Nephron (organoid): ENCODE measurements at regions not wholly inside any gene's neighbourhood (a gene's known extent, or its start where the extent isn't known, plus 50 kb on each side); places are given as distances from the start of the nearest gene placed in this dataset.

ENCODE experiments used
- H3K27ac Mint-ChIP-seq, 3 experiments: 2 replicates each; pipeline ENCODE4 v1.8.0; 2020; ENCODE audit warnings: mixed read lengths in 3 of 3, mild to moderate bottlenecking in 2 of 3, moderate library complexity in 1 of 3
- H3K27me3 Mint-ChIP-seq: 2 replicates; pipeline ENCODE4 v1.8.0; 2021; ENCODE audit warnings: low read depth, mild to moderate bottlenecking, moderate library complexity, mixed read lengths
- H3K36me3 Mint-ChIP-seq: 2 replicates; pipeline ENCODE4 v1.8.0; 2020; ENCODE audit warnings: low read depth, mixed read lengths
- H3K4me1 Mint-ChIP-seq: 2 replicates; pipeline ENCODE4 v1.8.0; 2020; ENCODE audit warnings: mixed read lengths
- H3K4me3 Mint-ChIP-seq, 3 experiments: 2 replicates each; pipeline ENCODE4 v1.8.0; 2020; ENCODE audit warnings: mild to moderate bottlenecking in 3 of 3, mixed read lengths in 3 of 3, moderate library complexity in 2 of 3
- H3K9me3 Mint-ChIP-seq: 2 replicates; pipeline ENCODE4 v1.8.0; 2020; ENCODE audit warnings: mixed read lengths
- TF ChIP-seq, protein P1 (sequence below), 3 experiments: fragments of 200-600 bp; sonication (generic); IDR thresholded peaks; one replicate each; pipeline ENCODE4 v1.5.0; 2021; ENCODE audit warnings: antibody characterized with exemption in 3 of 3; ENCODE audit not compliant: unreplicated experiment in 3 of 3

DNA sequence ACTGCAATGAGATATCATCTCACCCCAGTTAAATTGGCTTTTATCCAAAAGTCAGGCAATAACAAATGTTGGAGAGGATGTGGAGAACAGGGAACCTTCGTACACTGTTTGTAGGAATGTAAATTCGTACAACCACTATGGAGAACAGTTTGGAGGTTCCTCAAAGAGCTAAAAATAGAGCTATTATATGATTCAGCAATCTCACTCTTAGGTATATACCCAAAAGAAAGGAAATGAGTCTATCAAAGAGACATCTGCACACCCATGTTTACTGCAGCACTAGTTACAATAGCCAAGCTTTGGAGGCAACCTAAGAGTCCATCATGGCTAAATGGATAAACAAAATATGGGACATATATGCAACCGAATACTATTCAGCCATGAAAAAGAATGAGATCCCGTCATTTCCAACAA, 68.0 kb upstream of the HES1 start:
- H3K36me3 Mint-ChIP-seq = peaks cover 21% of the 10 kb centered on the region
- peaks cover 65% of the 10 kb centered on the region for H3K4me1 Mint-ChIP-seq
- TF ChIP-seq, protein P1, sequence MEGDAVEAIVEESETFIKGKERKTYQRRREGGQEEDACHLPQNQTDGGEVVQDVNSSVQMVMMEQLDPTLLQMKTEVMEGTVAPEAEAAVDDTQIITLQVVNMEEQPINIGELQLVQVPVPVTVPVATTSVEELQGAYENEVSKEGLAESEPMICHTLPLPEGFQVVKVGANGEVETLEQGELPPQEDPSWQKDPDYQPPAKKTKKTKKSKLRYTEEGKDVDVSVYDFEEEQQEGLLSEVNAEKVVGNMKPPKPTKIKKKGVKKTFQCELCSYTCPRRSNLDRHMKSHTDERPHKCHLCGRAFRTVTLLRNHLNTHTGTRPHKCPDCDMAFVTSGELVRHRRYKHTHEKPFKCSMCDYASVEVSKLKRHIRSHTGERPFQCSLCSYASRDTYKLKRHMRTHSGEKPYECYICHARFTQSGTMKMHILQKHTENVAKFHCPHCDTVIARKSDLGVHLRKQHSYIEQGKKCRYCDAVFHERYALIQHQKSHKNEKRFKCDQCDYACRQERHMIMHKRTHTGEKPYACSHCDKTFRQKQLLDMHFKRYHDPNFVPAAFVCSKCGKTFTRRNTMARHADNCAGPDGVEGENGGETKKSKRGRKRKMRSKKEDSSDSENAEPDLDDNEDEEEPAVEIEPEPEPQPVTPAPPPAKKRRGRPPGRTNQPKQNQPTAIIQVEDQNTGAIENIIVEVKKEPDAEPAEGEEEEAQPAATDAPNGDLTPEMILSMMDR (IDR thresholded peaks at IDR 0.05; ENCODE audit: unreplicated experiment in 3 of 3) = no peak

DNA sequence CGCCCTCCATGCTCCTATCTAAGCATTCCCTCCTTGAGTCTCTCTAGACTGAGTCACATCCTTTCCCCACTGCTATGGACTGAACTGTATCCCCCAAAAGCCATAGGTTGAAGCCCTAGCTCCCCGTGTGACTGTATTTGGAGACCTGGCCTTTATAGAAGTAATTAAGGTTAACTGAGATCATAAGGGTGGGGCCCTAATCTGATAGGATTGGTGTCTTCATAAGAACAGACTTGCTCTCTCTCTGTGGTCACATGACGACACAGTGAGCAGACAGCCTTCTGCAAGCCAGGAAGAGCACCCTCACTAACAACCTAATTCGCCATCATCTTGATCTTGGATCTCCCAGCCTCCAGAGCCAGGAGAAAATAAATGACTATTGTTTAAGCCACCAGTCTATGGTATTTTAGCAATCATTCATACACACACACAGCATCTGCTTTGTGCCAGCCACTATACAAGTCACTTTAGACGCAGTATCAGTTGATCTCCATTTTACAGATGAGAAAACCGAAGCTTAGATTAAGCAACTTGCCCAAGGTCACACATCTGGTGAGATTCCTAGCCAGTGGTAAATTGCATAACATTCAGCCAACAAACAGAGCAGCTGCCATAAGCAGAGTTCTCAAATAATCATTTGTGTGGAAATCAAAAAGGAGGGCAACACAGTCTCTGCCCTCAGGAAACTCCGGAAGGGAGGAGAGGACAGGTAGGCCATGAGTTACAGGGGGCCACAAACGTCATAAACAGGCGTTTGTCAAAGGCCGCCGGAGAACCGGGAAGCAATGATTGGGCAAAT, 66.3 kb upstream of the HES1 start:
- H3K36me3 Mint-ChIP-seq = peaks cover 21% of the 10 kb centered on the region
- H3K4me3 Mint-ChIP-seq = peak overlapping the region; percentile 80 to 87 (median 81)
- H3K27ac Mint-ChIP-seq = peak overlapping the region; percentile 85 to 96 (median 93)
- H3K9me3 Mint-ChIP-seq = peaks cover 31% of the 10 kb centered on the region
- peaks cover 54% of the 10 kb centered on the region for H3K4me1 Mint-ChIP-seq
- H3K27me3 Mint-ChIP-seq = peaks cover 24% of the 10 kb centered on the region
- TF ChIP-seq, protein P1 (IDR thresholded peaks at IDR 0.05; ENCODE audit: unreplicated experiment in 3 of 3) = no peak

More for the DNA sequence above, 68.0 kb upstream of the HES1 start:
- Mint-ChIP-seq H3K9me3 (peaks cover 30% of the 10 kb centered on the region), H3K27ac (no peak overlapping the region), H3K4me3 (peak overlapping the region in 2 of 3 experiments; percentile 24 to 31), H3K27me3 (peaks cover 18% of the 10 kb centered on the region)

DNA sequence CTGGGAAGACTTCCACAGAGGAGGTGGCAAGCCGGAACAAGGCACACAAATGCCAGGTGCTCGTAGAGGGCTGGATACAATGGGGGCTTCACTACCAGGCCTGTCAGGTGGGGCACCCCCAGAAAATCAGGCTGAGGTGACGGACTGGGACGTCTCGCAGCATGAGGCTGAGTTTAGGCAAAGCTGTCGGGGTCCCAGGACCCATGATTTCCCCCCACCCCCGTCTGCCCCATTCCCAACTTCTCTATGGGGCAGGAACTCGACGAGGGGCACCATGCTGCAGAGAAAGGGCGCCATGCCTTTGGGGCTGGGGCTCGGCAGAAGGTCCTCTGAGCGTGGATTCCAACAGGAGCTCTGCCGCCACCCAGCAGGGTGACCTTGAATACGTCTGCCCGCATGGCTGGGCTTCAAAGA, 65.7 kb upstream of the HES1 start:
- Mint-ChIP-seq H3K4me1 (peaks cover 52% of the 10 kb centered on the region), H3K27me3 (peaks cover 27% of the 10 kb centered on the region), H3K4me3 (peak overlapping the region; percentile 80 to 87 (median 81)), H3K9me3 (peaks cover 31% of the 10 kb centered on the region), H3K27ac (peak overlapping the region; percentile 85 to 96 (median 94)), H3K36me3 (peaks cover 21% of the 10 kb centered on the region)
- TF ChIP-seq, protein P1 (IDR thresholded peaks at IDR 0.05; ENCODE audit: unreplicated experiment in 3 of 3) = no peak

DNA sequence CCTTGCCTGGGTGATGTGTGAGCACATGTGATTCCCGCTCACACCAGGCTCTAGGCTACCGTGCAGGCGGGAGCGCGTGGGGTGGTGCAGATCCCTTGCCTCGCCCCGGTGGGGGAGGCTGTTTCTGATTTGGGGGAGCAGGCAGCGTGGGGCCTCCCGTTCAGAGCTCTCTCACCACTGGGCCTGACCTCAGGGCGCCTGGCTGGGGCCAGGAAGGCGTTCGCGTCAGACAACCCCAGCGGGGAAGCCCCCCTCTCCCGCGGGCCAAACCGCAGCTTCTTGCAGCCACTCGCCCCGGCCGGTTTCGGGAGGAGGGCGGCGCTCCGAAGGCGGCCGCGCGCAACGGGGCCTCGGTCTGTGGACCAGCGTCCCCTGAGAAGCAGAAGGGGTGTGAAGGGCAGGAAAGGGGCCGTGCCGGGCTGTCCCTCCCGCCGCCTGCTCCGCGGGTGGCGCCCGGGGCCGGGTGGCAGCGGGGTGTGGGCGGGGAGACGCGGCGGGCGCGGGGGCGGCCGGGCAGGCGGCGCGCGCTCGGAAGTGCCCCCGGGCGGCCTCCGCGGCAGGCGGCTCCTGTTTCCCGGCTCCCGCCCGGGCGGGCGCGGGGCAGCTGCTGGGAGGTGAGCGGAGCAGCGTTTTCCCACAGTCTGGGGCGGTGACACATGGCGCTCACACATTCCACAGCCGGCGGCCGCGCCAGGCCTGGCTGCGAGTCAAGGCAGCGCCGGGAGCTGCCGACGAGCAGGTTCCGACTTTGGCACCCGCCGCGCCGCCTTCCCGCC, 65.1 kb upstream of the HES1 start:
- TF ChIP-seq, protein P1 (IDR thresholded peaks at IDR 0.05; ENCODE audit: unreplicated experiment in 3 of 3) = no peak
- peaks cover 21% of the 10 kb centered on the region for H3K27me3 Mint-ChIP-seq
- peak overlapping the region; percentile 80 to 87 (median 80) for H3K4me3 Mint-ChIP-seq
- H3K9me3 Mint-ChIP-seq = peaks cover 31% of the 10 kb centered on the region
- H3K27ac Mint-ChIP-seq = peak overlapping the region; percentile 85 to 96 (median 94)
- H3K4me1 Mint-ChIP-seq = peaks cover 48% of the 10 kb centered on the region
- H3K36me3 Mint-ChIP-seq = peaks cover 20% of the 10 kb centered on the region

DNA sequence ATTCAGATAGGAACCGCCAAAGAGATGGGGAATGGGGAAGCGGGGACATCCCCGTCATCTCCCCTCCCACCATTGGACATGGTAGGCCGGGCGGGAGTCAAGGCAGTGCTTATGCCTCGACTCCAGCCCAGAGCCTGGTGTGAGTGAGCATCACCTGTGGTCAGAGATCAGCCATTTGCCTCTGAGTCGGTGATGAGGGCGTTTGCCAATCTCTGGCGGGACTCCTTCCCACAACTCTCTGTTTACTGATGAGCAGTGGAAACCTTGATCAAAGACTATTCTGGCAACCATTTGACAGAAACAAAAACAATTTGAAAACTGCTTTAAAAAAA, 63.9 kb upstream of the HES1 start:
- TF ChIP-seq, protein P1 (IDR thresholded peaks at IDR 0.05; ENCODE audit: unreplicated experiment in 3 of 3) = no peak
- Mint-ChIP-seq H3K27ac (peak overlapping the region; percentile 16 to 73 (median 43)), H3K4me1 (peaks cover 51% of the 10 kb centered on the region), H3K4me3 (peak overlapping the region in 1 of 3 experiments; percentile 70), H3K36me3 (peaks cover 15% of the 10 kb centered on the region), H3K9me3 (peaks cover 20% of the 10 kb centered on the region), H3K27me3 (peaks cover 14% of the 10 kb centered on the region)
